ENCODE measurements at regions not wholly inside any gene's neighbourhood (a gene's known extent, or its start where the extent isn't known, plus 50 kb on each side); places are given as distances from the start of the nearest gene placed in this dataset.

GRCh38 chr2:126822115-126822514, 76.6 kb upstream of the TEX51 start:
- Histone ChIP-seq H4K20me1 (ENCODE audit: insufficient read depth) (0 out of 2 replicates have a peak, but pooled peaks cover 7% of the 10 kb centered on the region), H3K9me2 (ENCODE audit: insufficient read depth) (no peaks in the 10 kb centered on the region), H3K4me3 (no peak overlapping the region), H3K36me3 (ENCODE audit: low read depth) (no peaks in the 10 kb centered on the region), H3K9me3 (ENCODE audit: insufficient read depth, low read depth) (no peaks in the 10 kb centered on the region), H3K4me2 (no peak overlapping the region), H3K27me3 (ENCODE audit: insufficient read depth, low read depth) (peaks cover 68% of the 10 kb centered on the region), H3K79me2 (ENCODE audit: low read depth) (no peaks in the 10 kb centered on the region), H3K27ac (no peak overlapping the region), H2AFZ (no peak overlapping the region), H3F3A (ENCODE audit: insufficient read depth, low read depth) (no peaks in the 10 kb centered on the region), H3K4me1 (replicated peaks; ENCODE audit: insufficient read depth) (no peaks in the 10 kb centered on the region)
- no peak for TF ChIP-seq CTCF (conservative IDR thresholded peaks at IDR 0.05)
- TF ChIP-seq EZH2 (IDR thresholded peaks at IDR 0.05; ENCODE audit: low read depth): no peak
- ChIA-PET POLR2A (ENCODE audit: unreplicated experiment) (no interaction called here), CTCF (no interaction called here)
- intact Hi-C loops (cut with micrococcal nuclease; ENCODE audit: unreplicated experiment): no loop called here
- no TSS peak for BruUV-seq (replicated peaks)
- DNase-seq: no peak

GRCh38 chr2:126822921-126823320, 75.8 kb upstream of the TEX51 start:
- H3K9me3 ChIP-seq (ENCODE audit: insufficient read depth, low read depth): no peaks in the 10 kb centered on the region
- intact Hi-C loops (cut with micrococcal nuclease; ENCODE audit: unreplicated experiment): no loop called here
- no peaks in the 10 kb centered on the region for H3K9me2 ChIP-seq (ENCODE audit: insufficient read depth)
- no peaks in the 10 kb centered on the region for H3K36me3 ChIP-seq (ENCODE audit: low read depth)
- H3K4me1 ChIP-seq (replicated peaks; ENCODE audit: insufficient read depth): no peaks in the 10 kb centered on the region
- H2AFZ ChIP-seq: no peak overlapping the region
- TF ChIP-seq EZH2 (IDR thresholded peaks at IDR 0.05; ENCODE audit: low read depth) (no peak), CTCF (conservative IDR thresholded peaks at IDR 0.05) (no peak)
- CTCF ChIA-PET: no interaction called here
- no peak overlapping the region for H3K4me3 ChIP-seq
- no peaks in the 10 kb centered on the region for H3F3A ChIP-seq (ENCODE audit: insufficient read depth, low read depth)
- BruUV-seq (replicated peaks): no TSS peak
- H4K20me1 ChIP-seq (ENCODE audit: insufficient read depth): 0 out of 2 replicates have a peak, but pooled peaks cover 7% of the 10 kb centered on the region
- H3K79me2 ChIP-seq (ENCODE audit: low read depth): no peaks in the 10 kb centered on the region
- POLR2A ChIA-PET (ENCODE audit: unreplicated experiment): no interaction called here
- H3K27ac ChIP-seq: no peak overlapping the region
- peaks cover 73% of the 10 kb centered on the region for H3K27me3 ChIP-seq (ENCODE audit: insufficient read depth, low read depth)
- DNase-seq: no peak
- H3K4me2 ChIP-seq: no peak overlapping the region

- Histone ChIP-seq H3K4me3 (no peak overlapping the region), H2AFZ (no peak overlapping the region), H3K27me3 (ENCODE audit: insufficient read depth, low read depth) (peaks cover 83% of the 10 kb centered on the region), H3K79me2 (ENCODE audit: low read depth) (no peaks in the 10 kb centered on the region), H3F3A (ENCODE audit: insufficient read depth, low read depth) (no peaks in the 10 kb centered on the region), H3K4me2 (no peak overlapping the region), H3K4me1 (replicated peaks; ENCODE audit: insufficient read depth) (no peaks in the 10 kb centered on the region), H4K20me1 (ENCODE audit: insufficient read depth) (0 out of 2 replicates have a peak, but pooled peaks cover 7% of the 10 kb centered on the region), H3K27ac (no peak overlapping the region), H3K9me3 (ENCODE audit: insufficient read depth, low read depth) (no peaks in the 10 kb centered on the region), H3K9me2 (ENCODE audit: insufficient read depth) (no peaks in the 10 kb centered on the region), H3K36me3 (ENCODE audit: low read depth) (no peaks in the 10 kb centered on the region)
- TF ChIP-seq CTCF (conservative IDR thresholded peaks at IDR 0.05) (no peak), EZH2 (IDR thresholded peaks at IDR 0.05; ENCODE audit: low read depth) (no peak)
- intact Hi-C loops (cut with micrococcal nuclease; ENCODE audit: unreplicated experiment): no loop called here
- ChIA-PET POLR2A (ENCODE audit: unreplicated experiment) (no interaction called here), CTCF (no interaction called here)
- DNase-seq: no peak
- BruUV-seq (replicated peaks): no TSS peak
Measured at GRCh38 chr2:126823951-126824350, 74.7 kb upstream of the TEX51 start.

Measured in PC-9 (cell line).